GM12873 (cell line): ENCODE measurements at regions not wholly inside any gene's neighbourhood (a gene's known extent, or its start where the extent isn't known, plus 50 kb on each side); places are given as distances from the start of the nearest gene placed in this dataset.

ENCODE experiments used
- CTCF ChIP-seq: IDR thresholded peaks from 2 replicates; pipeline ENCODE4 v1.5.1; 2012; ENCODE audit warnings: low read depth, mild to moderate bottlenecking, moderate library complexity, low read length, control low read depth; ENCODE audit not compliant: insufficient read depth; ENCODE audit errors: missing control alignments

- TF ChIP-seq CTCF, result no peak
These were observed 379.1 kb downstream of the MN1 start for GRCh38 chr22:27422442-27422841.

- no peak for TF ChIP-seq CTCF
These were observed 377.2 kb downstream of the MN1 start for GRCh38 chr22:27424319-27424718.

GRCh38 chr22:27429476-27429875 lies 372.1 kb downstream of the MN1 start:
- no peak for TF ChIP-seq CTCF

GRCh38 chr22:27431081-27431480 lies 370.5 kb downstream of the MN1 start:
- TF ChIP-seq CTCF, result no peak

GRCh38 chr22:27431896-27432295 lies 369.7 kb downstream of the MN1 start:
- TF ChIP-seq CTCF, result no peak

- no peak for TF ChIP-seq CTCF
These were observed 368.5 kb downstream of the MN1 start for GRCh38 chr22:27433099-27433498.

GRCh38 chr22:27433585-27434190 lies 367.9 kb downstream of the MN1 start:
- TF ChIP-seq CTCF, result no peak
